ENCODE measurements at regions not wholly inside any gene's neighbourhood (a gene's known extent, or its start where the extent isn't known, plus 50 kb on each side); places are given as distances from the start of the nearest gene placed in this dataset.

- no peak for TF ChIP-seq EZH2 (IDR thresholded peaks at IDR 0.05; ENCODE audit: borderline replicate concordance, low read depth, low read length, poor library complexity, severe bottlenecking)
- TF ChIP-seq CTCF (conservative IDR thresholded peaks at IDR 0.05; ENCODE audit: low read depth, low read length) = no peak
Measured at GRCh38 chr13:44662515-44662914, 86.4 kb upstream of the TSC22D1 start.
